Embryonic facial prominence (tissue), 1 donor: ENCODE measurements at regions not wholly inside any gene's neighbourhood (a gene's known extent, or its start where the extent isn't known, plus 50 kb on each side); places are given as distances from the start of the nearest gene placed in this dataset.

Experiments used
- DNase-seq: peaks from one replicate; pipeline ENCODE4 v3.0.0-alpha.2; 2016; ENCODE audit errors: extremely low spot score

- no peak for DNase-seq
Measured at GRCh38 chr13:39283072-39283471, 244.8 kb downstream of the NHLRC3 start.

GRCh38 chr13:39284801-39285388, 246.6 kb downstream of the NHLRC3 start:
- no peak for DNase-seq
